Cerebellar nuclear complex (tissue), 1 donor: ENCODE measurements at regions not wholly inside any gene's neighbourhood (a gene's known extent, or its start where the extent isn't known, plus 50 kb on each side); places are given as distances from the start of the nearest gene placed in this dataset.

ENCODE experiments used
- DNase-seq, 2 experiments: peaks; one replicate each; lab custom pipeline; 2025; lab: John Stamatoyannopoulos, UW

DNA sequence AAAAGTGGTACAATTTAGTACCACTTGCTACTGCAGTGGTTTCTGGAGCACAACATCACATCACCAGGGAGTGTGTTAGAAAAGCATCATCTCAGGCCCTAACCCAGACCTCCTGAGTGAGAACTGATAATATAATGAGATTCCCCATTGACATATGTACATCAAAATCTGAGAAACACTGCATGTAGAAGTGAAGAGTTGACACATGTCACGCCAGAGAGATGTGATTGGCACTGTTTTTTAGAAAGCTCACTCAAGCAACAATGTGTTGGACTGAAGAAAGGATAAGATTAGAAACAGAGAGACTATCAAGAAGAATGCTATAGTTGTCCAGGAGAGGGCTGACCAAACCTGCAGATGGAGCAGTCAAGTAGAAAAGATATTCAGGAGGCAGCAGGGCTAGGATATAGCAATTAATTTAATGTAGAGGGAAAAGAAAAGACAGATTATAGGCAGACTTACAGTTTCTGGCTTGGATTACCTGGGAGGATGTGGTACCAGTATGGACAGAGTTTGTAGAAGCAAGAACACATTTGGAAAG, 324.4 kb upstream of the ADAMTSL1 start:
- DNase-seq: no peak

DNA sequence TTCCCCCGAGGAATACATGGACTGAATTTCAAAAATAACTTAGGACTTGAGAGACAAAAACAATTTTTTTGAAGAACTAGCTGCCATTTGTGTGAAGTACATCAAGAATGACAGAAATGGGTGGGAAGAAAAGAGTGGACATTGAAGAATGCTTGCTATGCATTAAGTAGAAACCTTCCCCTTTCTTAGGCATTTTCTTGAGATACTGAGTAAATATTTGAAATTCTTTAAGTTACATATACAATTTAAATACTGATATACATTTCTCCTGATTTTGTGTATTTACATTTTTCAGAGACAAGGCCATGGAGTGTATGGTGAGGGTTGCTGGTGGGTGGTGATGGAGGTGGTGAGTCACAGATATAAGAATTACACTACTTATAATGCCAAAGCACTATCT, 319.3 kb upstream of the ADAMTSL1 start:
- no peak for DNase-seq

DNA sequence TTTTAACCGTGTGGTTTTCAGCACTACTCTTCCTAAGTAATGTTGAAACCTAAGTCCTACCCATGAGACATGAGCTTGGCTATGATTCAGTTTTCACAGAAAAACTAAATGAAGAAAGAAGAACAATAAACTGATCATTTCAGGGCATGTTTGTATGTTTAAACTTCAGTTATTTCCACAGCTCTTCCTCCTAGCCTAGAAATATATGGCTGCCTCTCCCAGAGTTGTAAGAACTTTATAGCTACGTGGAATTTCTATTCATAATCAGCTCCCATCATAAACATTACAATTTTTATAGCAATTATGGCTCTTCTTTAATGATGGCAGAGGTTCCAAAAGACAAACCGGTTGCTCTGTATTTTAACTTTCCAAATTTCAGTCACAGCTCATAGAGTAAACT, 314.7 kb upstream of the ADAMTSL1 start:
- DNase-seq: no peak

DNA sequence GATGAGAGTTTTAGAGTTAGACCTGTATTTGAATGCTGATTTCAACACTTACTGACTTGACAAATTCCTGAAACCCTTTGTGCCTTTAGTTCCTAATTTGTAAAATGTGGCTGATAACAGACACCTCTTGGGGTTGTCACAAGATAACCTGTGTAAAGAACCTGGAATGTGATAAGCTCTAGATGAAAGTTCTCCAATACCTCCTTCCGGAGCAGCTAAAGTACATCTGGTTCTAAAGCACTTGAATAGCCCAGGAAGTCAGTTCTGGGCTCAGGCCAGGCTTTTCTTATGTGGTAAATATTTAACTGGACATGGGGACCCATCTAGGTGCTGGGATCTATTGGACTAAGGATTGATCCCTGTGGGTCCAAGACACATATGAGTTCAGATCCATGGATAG, 310.8 kb upstream of the ADAMTSL1 start:
- DNase-seq: no peak

DNA sequence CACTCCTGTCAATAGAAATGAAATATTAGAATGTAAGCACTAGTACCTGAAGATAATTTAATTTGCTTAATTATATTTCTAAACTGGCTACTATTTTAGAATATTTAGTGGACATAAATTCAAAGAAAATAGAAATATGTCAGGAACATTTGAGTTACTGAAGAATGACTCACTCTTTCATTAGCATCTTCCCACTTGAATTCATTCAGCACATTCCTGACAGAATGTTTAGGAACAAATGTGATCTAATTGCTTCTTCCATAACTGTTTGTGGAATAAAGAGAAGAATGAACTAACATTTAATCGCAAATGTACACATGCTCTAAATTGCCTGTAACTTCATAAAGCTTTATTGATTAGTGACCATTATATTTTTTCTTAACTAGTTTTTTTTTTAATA, 306.2 kb upstream of the ADAMTSL1 start:
- no peak for DNase-seq

DNA sequence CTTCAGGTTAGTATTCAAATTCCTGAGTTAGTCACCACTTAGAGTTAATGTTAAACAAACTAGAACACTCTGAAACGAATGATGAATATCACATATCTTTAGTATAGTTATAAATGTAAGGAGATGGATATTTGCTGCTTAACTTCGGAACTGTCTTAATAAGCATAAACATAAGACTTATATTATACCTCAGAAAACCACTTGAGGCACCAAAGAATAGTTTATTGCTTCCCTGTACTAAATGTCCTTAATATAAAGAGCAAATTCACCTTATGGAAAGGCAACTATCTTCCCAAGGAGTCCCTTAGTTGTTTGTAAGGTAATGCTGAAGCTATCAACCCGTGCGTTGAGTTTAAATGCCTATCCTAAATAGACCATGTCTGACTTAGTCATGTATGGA, 300.0 kb upstream of the ADAMTSL1 start:
- no peak for DNase-seq

DNA sequence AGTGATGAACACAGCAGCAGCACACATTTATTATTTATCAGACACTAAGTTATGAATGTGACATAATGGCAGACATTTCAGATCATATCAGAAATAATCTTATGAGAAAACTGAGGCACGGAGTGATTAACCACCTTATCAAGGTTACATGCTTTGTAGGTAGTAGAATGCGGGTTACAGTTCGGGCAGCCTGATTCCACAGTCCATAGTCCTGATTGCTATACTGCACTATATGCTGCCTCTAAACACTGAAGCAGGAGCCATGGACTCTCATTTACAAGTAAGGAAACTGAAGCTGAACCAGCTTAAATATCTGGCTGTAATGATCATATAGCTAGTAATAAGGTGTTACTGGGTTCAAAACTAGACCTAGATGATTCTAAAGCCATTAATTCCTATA, 291.3 kb upstream of the ADAMTSL1 start:
- DNase-seq: no peak

DNA sequence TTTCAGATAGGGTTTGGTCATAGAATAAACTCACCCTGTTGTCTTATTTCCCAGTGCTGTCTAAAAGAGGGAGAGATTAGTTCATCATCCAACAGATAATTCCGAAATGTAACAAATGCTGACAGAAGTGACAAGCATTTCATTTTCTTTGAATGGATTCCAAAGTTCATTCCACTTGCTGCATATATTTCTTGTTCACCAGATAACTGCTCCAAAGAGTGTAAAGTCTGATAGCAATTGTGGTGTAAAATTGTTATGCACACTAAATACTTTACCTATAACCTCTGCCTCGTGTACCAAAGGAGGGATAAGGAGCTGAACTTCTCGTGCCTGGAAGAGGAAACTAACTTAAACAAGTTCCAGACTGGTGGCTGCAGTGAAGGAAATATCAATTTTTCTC, 290.0 kb upstream of the ADAMTSL1 start:
- DNase-seq: no peak

DNA sequence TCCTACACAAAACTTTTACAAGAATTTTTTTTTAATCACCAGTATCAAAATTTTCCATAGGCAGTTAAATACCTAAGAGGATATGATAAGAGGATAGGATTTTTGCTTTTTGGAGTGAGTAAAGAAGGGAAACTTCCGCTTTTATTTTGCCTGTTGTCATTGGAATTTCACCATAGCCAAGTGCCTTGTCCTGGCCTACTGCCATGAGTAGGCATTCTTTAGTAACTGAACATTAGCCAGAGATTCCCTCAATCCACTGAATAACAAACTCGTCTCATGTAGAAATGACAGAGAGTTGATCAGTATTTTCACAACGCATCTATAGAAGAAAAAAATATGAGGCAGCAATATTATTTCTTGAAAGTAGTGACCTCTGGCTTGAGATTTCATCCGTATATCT, 289.6 kb upstream of the ADAMTSL1 start:
- DNase-seq: no peak

DNA sequence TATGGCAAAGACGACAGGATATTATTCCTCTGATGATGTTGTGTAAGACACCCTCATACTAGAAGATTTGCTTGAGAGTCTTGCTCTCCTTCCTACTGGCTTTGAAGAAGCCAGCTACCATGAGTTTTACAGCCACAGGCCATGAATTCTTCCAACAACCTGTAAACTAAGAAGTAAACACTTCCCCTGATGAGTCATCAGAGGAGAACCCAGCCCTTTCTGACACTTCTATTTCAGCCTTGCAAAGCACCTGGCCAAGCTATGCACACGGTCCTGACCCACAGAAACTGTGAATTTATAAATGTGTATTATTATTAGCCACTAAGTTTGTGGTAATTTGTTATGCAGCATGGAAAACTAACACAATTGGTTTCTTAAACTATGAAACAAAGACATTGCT, 288.8 kb upstream of the ADAMTSL1 start:
- no peak for DNase-seq

DNA sequence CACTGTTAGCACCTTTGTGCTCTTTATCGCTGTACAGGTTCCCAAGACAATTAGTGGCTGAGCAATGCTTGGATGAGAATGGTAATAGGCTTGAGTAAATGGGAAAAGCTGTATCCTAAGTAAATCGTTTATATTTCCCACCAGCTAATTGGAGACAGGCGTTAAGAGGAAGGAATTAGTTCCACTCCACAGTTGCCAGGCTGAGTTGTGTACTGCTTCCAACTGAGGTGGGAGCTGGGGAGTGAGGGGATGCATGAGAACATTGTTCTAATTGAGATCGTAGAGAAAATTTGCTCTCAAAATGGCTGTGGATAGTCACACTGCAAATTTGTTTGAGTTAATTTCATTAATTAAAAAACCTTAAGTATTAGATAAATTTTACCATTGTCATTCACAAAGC, 285.0 kb upstream of the ADAMTSL1 start:
- DNase-seq: no peak

DNA sequence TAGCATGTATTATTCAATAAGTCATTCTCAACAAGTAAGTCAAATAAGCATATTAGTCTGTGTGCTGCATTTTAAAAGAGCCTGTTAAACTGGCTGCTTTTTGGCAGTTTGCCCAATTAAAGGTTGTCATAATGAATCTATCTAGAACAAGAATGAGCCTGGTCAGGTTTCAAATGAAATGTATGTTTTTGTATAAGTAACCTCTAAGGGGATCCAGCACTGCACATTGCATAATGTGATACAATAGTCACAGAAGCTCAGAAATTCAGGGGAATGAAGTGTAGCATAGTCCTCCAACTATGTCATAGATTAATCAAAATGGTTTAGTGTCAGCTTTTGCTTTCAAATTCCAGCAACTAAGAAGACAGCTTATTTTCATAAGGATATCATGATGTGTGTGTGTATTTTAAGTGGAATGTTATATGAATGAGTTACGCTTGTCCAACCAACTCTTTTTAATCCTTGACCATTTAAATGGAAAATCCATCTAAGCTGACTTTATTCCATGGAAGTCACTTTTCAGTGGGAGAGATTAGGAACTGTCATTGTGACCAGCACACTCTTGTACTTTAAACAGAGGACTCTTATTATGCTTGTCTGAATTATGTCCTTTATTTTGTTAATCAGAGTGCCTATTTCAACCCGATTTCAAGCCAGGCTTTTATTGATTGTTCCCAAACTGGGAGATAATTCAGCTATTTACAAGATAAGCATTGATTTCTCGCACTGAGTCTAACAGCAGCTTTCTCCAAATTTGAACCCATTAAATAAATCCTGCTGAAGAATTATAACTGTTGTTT, 283.9 kb upstream of the ADAMTSL1 start:
- no peak for DNase-seq

DNA sequence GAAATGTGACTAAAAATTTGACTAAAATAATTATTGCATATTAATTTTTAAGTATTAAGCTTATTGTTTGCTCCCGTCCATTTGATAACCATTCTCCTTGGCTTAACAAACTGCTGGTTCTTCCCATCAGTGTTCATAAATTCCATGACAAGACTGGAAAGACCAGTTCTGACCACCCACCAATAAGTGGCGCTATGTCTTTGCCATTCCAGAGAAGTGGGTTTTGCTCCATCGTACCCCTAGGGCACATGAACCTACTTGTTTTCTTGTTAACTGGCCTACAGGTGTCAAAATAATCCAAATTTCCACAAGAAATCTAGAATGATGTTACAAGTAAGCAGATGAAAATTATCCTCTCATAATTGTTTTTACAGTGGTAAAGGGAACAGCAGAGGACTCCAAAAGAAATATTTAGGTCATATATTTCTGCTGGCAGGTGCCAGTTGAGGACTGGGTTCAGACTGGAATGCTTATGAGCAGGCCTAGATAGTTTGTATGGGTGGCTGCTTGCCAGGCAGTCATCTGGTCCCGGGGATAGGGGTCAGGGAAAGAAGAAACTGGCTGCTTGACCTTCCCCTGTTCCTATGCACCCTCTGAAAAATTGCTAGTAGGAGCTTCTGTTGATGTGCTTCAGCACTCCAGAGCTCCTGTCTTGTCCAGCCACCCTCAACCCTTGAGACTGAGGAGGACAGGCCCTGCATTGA, 283.1 kb upstream of the ADAMTSL1 start:
- DNase-seq: no peak

DNA sequence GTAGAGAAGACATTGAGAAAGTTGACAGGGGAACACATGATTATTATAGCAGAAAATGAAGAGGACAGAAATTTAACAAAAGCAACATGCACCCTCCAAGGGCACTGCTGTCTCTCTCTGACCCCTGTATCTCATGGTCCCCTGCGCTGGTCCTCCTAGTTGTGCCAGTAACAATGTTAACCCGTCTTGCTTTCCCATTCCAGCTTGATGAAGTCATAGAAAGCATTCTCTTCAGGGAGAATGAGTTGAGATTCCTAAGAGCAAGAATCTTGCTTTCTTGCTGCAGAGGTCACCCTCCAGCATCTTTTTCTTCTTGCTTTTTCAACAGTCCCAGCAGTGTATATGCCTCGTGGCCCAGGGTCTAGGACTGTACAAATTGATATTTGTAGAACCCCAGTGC, 279.6 kb upstream of the ADAMTSL1 start:
- no peak for DNase-seq

DNA sequence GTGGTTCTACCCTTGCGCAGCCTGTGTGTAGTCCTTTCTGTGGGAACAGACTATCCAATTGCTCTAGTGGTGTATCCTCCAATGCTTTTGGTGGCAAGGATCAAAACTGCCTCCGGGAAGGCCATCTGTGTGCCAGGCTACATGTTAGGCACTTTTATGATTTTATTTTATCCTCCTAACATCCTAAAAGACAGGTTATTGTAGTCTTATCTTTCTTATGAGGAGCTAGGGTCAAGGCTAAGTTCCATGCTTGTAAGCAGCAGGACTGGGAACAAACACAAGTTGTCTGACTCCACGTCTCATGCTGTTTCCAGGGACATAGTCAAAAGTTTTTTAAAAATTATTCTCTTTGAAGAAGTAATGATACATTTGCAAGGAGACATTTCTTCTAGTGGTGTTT, 278.7 kb upstream of the ADAMTSL1 start:
- DNase-seq: no peak

DNA sequence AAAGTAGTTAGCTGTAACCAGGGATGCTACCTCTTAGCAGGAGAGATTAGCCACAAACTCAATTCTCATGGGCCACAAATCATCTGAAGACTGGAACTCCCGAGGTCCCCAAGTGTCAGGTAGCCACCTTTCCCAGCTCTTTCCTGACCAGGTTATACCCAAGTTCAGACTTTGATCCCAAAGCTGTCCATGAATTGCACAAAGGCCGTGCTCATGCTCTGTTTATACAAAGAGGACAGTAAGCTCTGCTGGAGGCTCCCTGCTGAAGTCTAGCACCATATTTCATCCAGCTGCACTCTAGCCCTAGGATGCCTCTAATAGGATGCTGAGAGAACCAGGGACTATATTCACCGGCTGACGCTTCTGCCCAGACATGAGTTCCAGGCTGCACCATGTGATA, 271.0 kb upstream of the ADAMTSL1 start:
- no peak for DNase-seq

DNA sequence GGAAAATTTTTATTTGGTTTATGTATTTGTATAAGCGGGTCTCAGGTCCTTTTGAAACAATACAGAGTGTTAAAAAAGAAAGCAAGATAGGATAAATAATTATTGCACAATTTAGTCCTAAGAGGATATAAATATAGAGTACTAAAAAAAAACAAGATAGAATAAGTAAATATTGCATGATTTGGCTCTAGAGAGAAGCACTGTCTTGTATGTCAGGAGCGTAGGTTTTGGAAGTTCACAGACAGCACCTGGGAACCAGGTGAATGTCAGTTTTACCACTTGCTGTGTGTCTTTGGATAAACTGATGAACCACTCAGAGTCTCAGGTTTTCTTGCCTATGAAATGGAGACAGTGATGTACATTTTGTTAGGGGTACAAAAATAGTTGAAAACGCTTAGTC, 266.2 kb upstream of the ADAMTSL1 start:
- DNase-seq: no peak

DNA sequence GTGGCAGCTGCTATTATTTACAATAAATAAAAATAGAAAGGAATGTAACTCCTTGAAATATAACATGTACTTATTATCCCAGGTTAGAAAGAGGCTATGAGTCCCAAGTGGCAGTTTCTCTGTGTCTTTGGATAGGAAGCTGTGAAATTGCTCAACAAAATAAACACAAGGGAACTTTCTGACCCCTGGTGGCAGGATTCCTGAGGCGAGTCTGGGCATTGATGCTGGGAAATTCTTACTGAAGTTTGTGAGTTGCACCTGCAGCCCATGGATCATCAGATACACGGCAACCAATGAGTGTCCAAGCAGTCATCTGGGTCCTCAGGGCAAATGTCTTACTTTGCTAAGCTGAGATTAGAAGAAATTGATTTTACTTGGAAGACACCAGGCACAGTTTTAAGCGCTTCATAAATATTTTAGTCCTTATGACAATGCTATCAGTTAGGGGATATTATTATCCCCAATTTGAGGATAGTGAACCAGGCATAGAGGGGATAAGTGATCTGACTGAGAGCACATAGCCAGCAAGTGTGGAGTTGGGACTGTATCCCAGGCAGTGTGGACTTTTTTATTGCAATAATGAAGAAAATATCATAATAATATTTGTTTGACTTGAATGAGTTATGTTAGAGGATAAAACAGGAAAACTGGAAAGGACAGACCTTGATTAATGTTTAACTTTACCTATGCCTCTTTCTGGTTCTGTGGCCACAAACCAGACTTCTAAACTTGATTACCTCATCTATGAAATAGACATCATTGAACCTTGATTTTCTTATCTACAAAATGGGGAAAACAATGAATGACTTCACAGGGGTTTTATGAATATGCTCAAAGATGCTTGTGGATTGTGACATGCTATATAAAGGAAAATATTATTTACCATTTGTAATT, 265.5 kb upstream of the ADAMTSL1 start:
- DNase-seq: no peak

DNA sequence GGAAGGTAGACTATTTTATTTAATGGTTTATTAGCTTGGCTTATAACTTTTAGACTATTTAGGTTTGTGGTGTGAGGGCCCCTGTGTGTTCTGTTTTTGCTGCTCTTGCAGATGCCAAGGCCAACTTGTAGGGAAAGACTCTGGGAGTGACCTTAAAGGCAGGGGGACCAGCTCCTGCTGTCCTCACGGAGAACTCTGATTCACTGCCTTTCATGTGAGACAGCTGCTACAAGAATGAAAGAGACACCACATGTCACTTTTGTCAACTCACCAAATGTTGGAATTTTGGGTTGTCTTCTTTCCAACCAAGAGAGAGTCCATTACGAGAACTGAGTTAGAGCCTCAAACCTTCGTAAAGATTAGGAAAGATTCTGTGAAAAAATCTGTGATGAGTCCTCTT, 258.3 kb upstream of the ADAMTSL1 start:
- DNase-seq: no peak

DNA sequence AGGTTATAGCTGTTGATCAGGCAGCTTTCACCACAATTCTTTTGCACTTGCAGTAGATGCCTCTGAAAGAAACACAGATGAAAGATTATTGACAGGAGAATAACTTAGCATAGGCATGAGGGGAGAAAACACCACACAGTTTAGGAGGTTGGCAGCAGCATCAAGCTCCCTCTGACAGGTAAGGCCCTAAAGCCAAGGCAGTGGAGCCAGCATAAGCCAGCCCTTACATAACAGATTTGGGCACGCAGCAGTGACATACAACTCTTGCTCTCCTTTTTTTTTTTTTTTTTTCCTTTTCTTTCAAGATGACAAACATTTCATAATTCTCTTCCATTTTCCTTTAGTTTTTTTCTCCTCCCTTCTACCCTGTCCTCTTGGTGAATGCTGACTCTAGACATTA, 257.6 kb upstream of the ADAMTSL1 start:
- DNase-seq: peak in 1 of 2 experiments; percentile 39

DNA sequence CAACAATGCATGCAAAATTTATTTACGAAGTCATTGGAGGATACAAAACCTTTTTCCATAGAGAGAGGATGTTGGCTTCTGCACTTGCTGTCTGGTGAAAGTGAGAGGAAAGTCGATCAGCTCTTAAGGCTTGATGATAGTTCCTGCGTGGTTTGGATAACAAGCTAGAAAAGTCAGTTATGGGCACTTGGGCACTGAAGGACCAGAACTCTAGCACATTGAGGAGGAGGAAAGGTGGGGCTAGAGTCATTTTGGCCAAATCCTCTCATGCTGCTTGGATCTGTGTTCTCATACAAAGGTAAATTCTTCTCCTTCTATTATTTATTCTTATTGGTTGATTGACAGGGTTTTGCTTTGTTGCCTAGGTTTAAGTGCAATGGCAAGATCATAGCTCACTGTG, 245.9 kb upstream of the ADAMTSL1 start:
- DNase-seq: no peak

DNA sequence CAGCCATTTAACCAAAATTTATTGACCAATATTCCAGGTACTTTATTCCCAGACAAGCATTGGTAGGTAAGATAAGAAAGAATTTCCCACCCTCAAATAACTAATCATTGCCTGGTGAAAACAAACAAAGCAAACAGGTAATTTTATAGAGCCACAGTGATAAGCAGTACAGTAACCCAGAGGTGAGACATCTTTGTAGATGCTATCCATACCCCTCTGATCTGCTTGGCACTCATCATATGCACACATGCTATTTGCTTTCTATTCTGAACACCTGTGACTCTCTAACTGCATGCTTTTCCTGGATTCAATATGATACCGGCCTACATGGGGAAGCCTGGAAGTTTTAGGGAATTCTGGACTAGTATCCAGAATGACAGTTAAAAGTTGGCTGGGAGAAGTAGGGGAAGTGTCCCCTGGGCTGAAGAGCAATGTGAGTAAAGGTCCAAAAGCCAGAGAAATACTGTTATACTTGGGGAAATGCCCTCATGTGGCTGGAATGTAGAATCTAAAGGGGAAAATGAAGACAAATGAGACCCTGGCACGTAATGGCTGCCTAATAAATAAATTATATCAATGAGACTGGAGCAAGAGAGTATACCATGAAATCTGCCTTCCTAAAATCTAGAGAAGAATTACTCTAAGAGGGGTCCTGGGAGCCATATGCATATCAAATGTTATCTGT, 243.8 kb upstream of the ADAMTSL1 start:
- no peak for DNase-seq
